Left ventricle myocardium inferior (tissue), 1 donor: ENCODE measurements at regions not wholly inside any gene's neighbourhood (a gene's known extent, or its start where the extent isn't known, plus 50 kb on each side); places are given as distances from the start of the nearest gene placed in this dataset.

ENCODE experiments used
- DNase-seq: peaks from one replicate; pipeline ENCODE4 v3.0.0-alpha.2; 2020
- H3K27ac ChIP-seq: fragments of 200-600 bp; replicated peaks from 2 replicates; pipeline ENCODE4 v1.8.0; 2021
- H3K27me3 ChIP-seq: fragments of 200-600 bp; 2 replicates; pipeline ENCODE4 v1.8.0; 2021; ENCODE audit warnings: low read depth
- H3K36me3 ChIP-seq: fragments of 200-600 bp; 2 replicates; pipeline ENCODE4 v1.8.0; 2021
- H3K4me1 ChIP-seq: fragments of 200-600 bp; 2 replicates; pipeline ENCODE4 v1.8.0; 2021
- H3K4me3 ChIP-seq: fragments of 200-600 bp; 2 replicates; pipeline ENCODE4 v1.8.0; 2021; ENCODE audit warnings: mild to moderate bottlenecking, moderate library complexity
- H3K9me3 ChIP-seq: fragments of 200-600 bp; replicated peaks from 2 replicates; pipeline ENCODE4 v1.8.0; 2021
- intact Hi-C: fragments of 100-400 bp; cut with micrococcal nuclease; formaldehyde crosslinking; loops from one replicate; pipeline ENCODE4 v1.11.0; 2022
- TF ChIP-seq, protein P1 (sequence below): fragments of 200-600 bp; IDR thresholded peaks from 2 replicates; pipeline ENCODE4 v1.8.0; 2021; ENCODE audit warnings: antibody characterized with exemption, mild to moderate bottlenecking, borderline replicate concordance
- donor health status: DM: no; HTN: yes; CAD: no; lungs with severe emphysema.

DNA sequence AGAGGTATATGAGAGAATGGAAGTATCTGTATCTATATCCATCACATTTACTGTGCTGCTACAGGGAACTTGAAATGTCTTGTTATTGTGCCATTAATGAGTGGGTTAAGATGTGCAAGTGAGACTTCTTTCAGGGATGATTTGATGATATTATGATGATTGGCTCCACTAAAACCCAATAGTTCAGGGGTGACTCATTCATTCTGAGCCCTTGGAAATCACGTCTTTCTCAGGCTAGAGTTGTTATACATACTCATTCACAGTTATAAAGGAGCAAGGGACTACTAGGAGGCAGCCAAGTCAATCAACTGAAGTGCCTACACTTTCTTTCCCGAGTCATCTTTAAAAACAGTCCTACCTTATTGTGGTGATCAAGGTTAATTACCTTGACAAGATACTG lies 1109.8 kb upstream of the B3GALT2 start:
- no peaks in the 10 kb centered on the region for H3K4me1 ChIP-seq
- DNase-seq, result no peak
- TF ChIP-seq, protein P1, sequence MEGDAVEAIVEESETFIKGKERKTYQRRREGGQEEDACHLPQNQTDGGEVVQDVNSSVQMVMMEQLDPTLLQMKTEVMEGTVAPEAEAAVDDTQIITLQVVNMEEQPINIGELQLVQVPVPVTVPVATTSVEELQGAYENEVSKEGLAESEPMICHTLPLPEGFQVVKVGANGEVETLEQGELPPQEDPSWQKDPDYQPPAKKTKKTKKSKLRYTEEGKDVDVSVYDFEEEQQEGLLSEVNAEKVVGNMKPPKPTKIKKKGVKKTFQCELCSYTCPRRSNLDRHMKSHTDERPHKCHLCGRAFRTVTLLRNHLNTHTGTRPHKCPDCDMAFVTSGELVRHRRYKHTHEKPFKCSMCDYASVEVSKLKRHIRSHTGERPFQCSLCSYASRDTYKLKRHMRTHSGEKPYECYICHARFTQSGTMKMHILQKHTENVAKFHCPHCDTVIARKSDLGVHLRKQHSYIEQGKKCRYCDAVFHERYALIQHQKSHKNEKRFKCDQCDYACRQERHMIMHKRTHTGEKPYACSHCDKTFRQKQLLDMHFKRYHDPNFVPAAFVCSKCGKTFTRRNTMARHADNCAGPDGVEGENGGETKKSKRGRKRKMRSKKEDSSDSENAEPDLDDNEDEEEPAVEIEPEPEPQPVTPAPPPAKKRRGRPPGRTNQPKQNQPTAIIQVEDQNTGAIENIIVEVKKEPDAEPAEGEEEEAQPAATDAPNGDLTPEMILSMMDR, result no peak
- no peak overlapping the region for H3K4me3 ChIP-seq
- no peaks in the 10 kb centered on the region for H3K9me3 ChIP-seq
- intact Hi-C loops, result loop anchor here (10.0 kb wide), 1 partner anchor 1111 kb away; the partner anchor contains the start of gene B3GALT2
- no peaks in the 10 kb centered on the region for H3K36me3 ChIP-seq
- no peak overlapping the region for H3K27ac ChIP-seq
- H3K27me3 ChIP-seq, result no peaks in the 10 kb centered on the region

DNA sequence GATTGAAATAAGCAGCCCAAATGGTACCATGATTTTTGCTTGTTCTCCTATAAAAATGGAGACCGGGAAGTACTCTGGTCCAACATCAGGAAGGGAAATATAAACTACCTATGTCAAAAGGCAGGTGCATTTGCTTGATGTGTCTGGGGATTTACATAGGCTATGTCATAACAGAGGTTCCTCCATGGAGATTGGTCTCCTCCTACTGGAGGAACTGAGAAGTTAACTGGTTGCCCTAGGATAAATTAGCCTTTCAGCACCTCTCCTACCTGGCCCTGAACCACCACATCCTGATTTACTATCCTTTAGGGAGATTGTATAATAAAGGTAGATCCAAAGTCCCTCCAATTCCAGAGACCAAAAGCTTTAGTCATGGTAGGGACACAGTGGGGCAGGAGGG lies 1109.3 kb upstream of the B3GALT2 start:
- no peaks in the 10 kb centered on the region for H3K27me3 ChIP-seq
- H3K36me3 ChIP-seq, result no peaks in the 10 kb centered on the region
- H3K4me1 ChIP-seq, result no peaks in the 10 kb centered on the region
- intact Hi-C loops, result loop anchor here (10.0 kb wide), 1 partner anchor 1111 kb away; the partner anchor contains the start of gene B3GALT2
- H3K4me3 ChIP-seq, result no peak overlapping the region
- H3K27ac ChIP-seq, result no peak overlapping the region
- TF ChIP-seq, protein P1, result peak; percentile 68
- DNase-seq, result no peak
- H3K9me3 ChIP-seq, result no peaks in the 10 kb centered on the region

DNA sequence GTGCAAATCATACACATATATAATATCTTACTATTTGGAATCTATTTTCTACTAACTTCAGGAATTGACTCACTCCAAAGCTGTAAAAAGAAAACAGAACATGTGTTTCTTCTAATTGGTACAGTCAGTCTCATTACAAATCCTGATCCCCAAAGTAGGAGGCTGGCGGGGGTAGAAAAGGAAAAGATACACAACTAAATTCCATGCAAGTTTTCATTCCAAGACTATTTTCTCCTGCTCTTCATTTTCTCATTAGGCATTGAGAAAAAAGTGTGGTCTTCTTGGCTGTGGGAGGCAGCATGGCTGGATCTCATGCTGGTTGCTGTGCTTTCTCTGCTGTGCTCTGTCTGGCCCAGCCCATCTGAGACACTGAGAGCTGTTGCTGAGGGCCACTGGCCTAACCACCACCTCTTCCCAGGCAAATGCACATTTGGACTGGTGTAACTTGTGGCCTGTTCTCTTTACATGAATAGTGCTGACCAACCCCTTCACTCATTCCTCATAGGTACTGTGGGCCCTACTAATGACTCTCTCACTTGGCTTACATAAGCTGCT lies 1107.5 kb upstream of the B3GALT2 start:
- Histone ChIP-seq H3K27ac (no peak overlapping the region), H3K9me3 (no peaks in the 10 kb centered on the region), H3K27me3 (no peaks in the 10 kb centered on the region), H3K4me3 (no peak overlapping the region), H3K36me3 (no peaks in the 10 kb centered on the region), H3K4me1 (no peaks in the 10 kb centered on the region)
- DNase-seq, result no peak
- intact Hi-C loops, result loop anchor here (10.0 kb wide), 1 partner anchor 1109 kb away; the partner anchor contains the start of gene B3GALT2
- TF ChIP-seq, protein P1, result no peak

DNA sequence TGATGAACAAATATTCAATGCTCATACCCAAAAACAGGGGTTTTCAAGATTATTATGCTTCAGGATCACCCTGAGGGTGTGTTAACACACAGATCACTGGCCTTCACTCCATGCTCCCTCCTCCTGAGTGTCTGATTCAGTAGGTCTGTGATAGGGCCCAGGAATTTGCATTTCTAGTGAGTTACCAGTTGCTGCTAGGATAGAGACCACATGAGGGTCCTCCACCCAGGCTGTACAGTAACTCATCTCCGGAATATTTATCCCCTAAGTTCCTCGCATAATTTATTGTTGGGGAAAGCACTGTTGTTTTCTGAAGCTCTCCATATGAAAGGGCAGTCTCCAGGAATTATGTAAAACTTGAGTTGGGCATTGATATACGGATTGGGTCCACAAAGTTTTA lies 1106.6 kb upstream of the B3GALT2 start:
- TF ChIP-seq, protein P1, result no peak
- H3K9me3 ChIP-seq, result no peaks in the 10 kb centered on the region
- DNase-seq, result no peak
- no peaks in the 10 kb centered on the region for H3K4me1 ChIP-seq
- no peaks in the 10 kb centered on the region for H3K36me3 ChIP-seq
- intact Hi-C loops, result loop anchor here (10.0 kb wide), 1 partner anchor 1108 kb away; the partner anchor contains the start of gene B3GALT2
- H3K27ac ChIP-seq, result no peak overlapping the region
- H3K27me3 ChIP-seq, result no peaks in the 10 kb centered on the region
- H3K4me3 ChIP-seq, result no peak overlapping the region

DNA sequence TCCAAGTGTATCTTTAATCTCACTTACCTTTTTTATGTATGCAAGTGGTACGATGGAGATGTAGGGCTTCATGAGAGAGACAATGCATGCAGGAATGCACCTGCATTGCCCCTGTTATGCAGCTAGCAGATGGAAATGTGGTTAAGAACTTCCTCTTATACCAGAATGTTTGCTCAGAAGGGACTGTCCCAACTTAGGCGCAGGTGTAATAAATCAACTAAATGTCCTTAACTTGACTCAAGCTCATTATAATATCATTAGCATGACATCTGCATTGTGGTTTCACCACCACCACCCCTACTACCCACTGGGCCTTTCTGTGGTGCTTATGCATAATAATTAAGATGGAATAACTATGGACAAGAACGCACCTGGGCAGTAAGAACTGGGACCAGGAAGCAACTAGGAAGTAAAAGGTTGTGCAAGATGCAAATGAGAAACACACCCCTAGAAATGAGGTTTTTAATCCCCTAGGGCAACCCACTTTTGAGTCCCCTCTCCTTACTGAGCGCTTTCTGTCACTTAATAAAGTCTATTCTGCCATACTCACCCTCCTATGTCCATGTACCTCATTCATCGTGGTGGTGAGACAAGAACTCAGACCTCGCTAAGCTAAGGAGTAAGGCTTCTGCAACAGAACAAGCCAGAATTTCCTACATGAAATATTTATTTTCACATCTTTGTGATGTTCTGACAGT lies 1103.3 kb upstream of the B3GALT2 start:
- Histone ChIP-seq H3K27me3 (no peaks in the 10 kb centered on the region), H3K4me1 (no peaks in the 10 kb centered on the region), H3K36me3 (no peaks in the 10 kb centered on the region), H3K27ac (no peak overlapping the region), H3K9me3 (no peaks in the 10 kb centered on the region), H3K4me3 (no peak overlapping the region)
- intact Hi-C loops, result loop anchor here (10.0 kb wide), 1 partner anchor 1105 kb away; the partner anchor contains the start of gene B3GALT2
- DNase-seq, result no peak
- TF ChIP-seq, protein P1, result no peak
